ENCODE measurements at regions not wholly inside any gene's neighbourhood (a gene's known extent, or its start where the extent isn't known, plus 50 kb on each side); places are given as distances from the start of the nearest gene placed in this dataset.

GRCh38 chr15:69903470-69904469 is 193.9 kb downstream of the TLE3 start:
- in situ Hi-C loops (cut with HindIII; ENCODE audit: low pct_unique_long_range_greater_than_20kb, low sequenced_read_pairs), result no loop called here
- DNase-seq (ENCODE audit: low read depth), result no peak

- no peak for DNase-seq (ENCODE audit: low read depth)
- in situ Hi-C loops (cut with HindIII; ENCODE audit: low pct_unique_long_range_greater_than_20kb, low sequenced_read_pairs), result no loop called here
Observed at GRCh38 chr15:69906256-69907185, 191.2 kb downstream of the TLE3 start.

- in situ Hi-C loops (cut with HindIII; ENCODE audit: low pct_unique_long_range_greater_than_20kb, low sequenced_read_pairs), result no loop called here
- DNase-seq (ENCODE audit: low read depth), result no peak
Observed at GRCh38 chr15:69908060-69908459, 189.7 kb downstream of the TLE3 start.

GRCh38 chr15:69908590-69909420 is 188.9 kb downstream of the TLE3 start:
- in situ Hi-C loops (cut with HindIII; ENCODE audit: low pct_unique_long_range_greater_than_20kb, low sequenced_read_pairs), result no loop called here
- DNase-seq (ENCODE audit: low read depth), result no peak

- DNase-seq (ENCODE audit: low read depth), result no peak
- in situ Hi-C loops (cut with HindIII; ENCODE audit: low pct_unique_long_range_greater_than_20kb, low sequenced_read_pairs), result no loop called here
Observed at GRCh38 chr15:69909719-69910444, 187.8 kb downstream of the TLE3 start.

- DNase-seq (ENCODE audit: low read depth), result no peak
- in situ Hi-C loops (cut with HindIII; ENCODE audit: low pct_unique_long_range_greater_than_20kb, low sequenced_read_pairs), result no loop called here
Observed at GRCh38 chr15:69910514-69910913, 187.2 kb downstream of the TLE3 start.

- DNase-seq (ENCODE audit: low read depth), result no peak
- in situ Hi-C loops (cut with HindIII; ENCODE audit: low pct_unique_long_range_greater_than_20kb, low sequenced_read_pairs), result no loop called here
Observed at GRCh38 chr15:69912116-69912515, 185.6 kb downstream of the TLE3 start.

- in situ Hi-C loops (cut with HindIII; ENCODE audit: low pct_unique_long_range_greater_than_20kb, low sequenced_read_pairs), result no loop called here
Observed at GRCh38 chr15:69914040-69914439, 183.7 kb downstream of the TLE3 start.

GRCh38 chr15:69914960-69915359 is 182.8 kb downstream of the TLE3 start:
- in situ Hi-C loops (cut with HindIII; ENCODE audit: low pct_unique_long_range_greater_than_20kb, low sequenced_read_pairs), result no loop called here
- no peak for DNase-seq (ENCODE audit: low read depth)

More at GRCh38 chr15:69914040-69914439, 183.7 kb downstream of the TLE3 start:
- DNase-seq (ENCODE audit: low read depth), result no peak

GRCh38 chr15:69916169-69916785 is 181.4 kb downstream of the TLE3 start:
- DNase-seq (ENCODE audit: low read depth), result no peak
- in situ Hi-C loops (cut with HindIII; ENCODE audit: low pct_unique_long_range_greater_than_20kb, low sequenced_read_pairs), result no loop called here

- in situ Hi-C loops (cut with HindIII; ENCODE audit: low pct_unique_long_range_greater_than_20kb, low sequenced_read_pairs), result no loop called here
- no peak for DNase-seq (ENCODE audit: low read depth)
Observed at GRCh38 chr15:69917056-69917455, 180.7 kb downstream of the TLE3 start.

GRCh38 chr15:69919816-69920215 is 177.9 kb downstream of the TLE3 start:
- DNase-seq (ENCODE audit: low read depth), result no peak
- in situ Hi-C loops (cut with HindIII; ENCODE audit: low pct_unique_long_range_greater_than_20kb, low sequenced_read_pairs), result no loop called here

- in situ Hi-C loops (cut with HindIII; ENCODE audit: low pct_unique_long_range_greater_than_20kb, low sequenced_read_pairs), result no loop called here
- DNase-seq (ENCODE audit: low read depth), result no peak
Observed at GRCh38 chr15:69920221-69920620, 177.5 kb downstream of the TLE3 start.

- no peak for DNase-seq (ENCODE audit: low read depth)
- in situ Hi-C loops (cut with HindIII; ENCODE audit: low pct_unique_long_range_greater_than_20kb, low sequenced_read_pairs), result no loop called here
Observed at GRCh38 chr15:69921626-69922619, 175.8 kb downstream of the TLE3 start.

GRCh38 chr15:69924531-69924930 is 173.2 kb downstream of the TLE3 start:
- DNase-seq (ENCODE audit: low read depth), result no peak
- in situ Hi-C loops (cut with HindIII; ENCODE audit: low pct_unique_long_range_greater_than_20kb, low sequenced_read_pairs), result no loop called here

GRCh38 chr15:69926006-69926405 is 171.7 kb downstream of the TLE3 start:
- DNase-seq (ENCODE audit: low read depth), result no peak
- in situ Hi-C loops (cut with HindIII; ENCODE audit: low pct_unique_long_range_greater_than_20kb, low sequenced_read_pairs), result no loop called here

All from Caki2 (cell line).